ENCODE measurements at regions not wholly inside any gene's neighbourhood (a gene's known extent, or its start where the extent isn't known, plus 50 kb on each side); places are given as distances from the start of the nearest gene placed in this dataset.

DNA sequence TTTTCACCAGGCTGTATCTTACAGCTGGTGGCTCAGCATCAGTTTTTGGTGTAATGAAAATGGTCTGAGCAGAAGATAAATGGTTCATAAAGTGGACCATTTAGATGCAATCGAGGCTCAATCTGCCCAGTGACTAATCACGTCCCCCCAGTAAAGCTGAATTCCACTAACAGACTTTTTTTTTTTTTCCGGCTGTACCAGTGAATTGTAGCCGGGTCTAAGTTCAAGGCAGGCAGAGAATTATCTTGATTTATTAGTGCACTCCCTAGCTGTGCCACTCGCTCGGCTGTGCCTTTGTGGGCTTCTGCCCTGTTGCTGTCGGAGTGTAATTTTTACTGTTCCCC lies 215.1 kb upstream of the POU3F3 start:
- TF ChIP-seq, protein P1, sequence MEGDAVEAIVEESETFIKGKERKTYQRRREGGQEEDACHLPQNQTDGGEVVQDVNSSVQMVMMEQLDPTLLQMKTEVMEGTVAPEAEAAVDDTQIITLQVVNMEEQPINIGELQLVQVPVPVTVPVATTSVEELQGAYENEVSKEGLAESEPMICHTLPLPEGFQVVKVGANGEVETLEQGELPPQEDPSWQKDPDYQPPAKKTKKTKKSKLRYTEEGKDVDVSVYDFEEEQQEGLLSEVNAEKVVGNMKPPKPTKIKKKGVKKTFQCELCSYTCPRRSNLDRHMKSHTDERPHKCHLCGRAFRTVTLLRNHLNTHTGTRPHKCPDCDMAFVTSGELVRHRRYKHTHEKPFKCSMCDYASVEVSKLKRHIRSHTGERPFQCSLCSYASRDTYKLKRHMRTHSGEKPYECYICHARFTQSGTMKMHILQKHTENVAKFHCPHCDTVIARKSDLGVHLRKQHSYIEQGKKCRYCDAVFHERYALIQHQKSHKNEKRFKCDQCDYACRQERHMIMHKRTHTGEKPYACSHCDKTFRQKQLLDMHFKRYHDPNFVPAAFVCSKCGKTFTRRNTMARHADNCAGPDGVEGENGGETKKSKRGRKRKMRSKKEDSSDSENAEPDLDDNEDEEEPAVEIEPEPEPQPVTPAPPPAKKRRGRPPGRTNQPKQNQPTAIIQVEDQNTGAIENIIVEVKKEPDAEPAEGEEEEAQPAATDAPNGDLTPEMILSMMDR (IDR thresholded peaks at IDR 0.05) = no peak
- no peak for TF ChIP-seq POLR2A (IDR thresholded peaks at IDR 0.05)
